H9 (cell line): ENCODE measurements at regions not wholly inside any gene's neighbourhood (a gene's known extent, or its start where the extent isn't known, plus 50 kb on each side); places are given as distances from the start of the nearest gene placed in this dataset.

Experiments used
- DNase-seq: peaks from one replicate; pipeline ENCODE4 v3.0.0-alpha.2; 2017
- H2AFZ ChIP-seq: one replicate; pipeline ENCODE4 v1.6.1; 2013; ENCODE audit warnings: mild to moderate bottlenecking, low read length, control low read depth, moderate library complexity
- H2AK5ac ChIP-seq: 2 replicates; pipeline ENCODE4 v1.6.1; 2013; ENCODE audit warnings: low read length, control low read depth, mixed read lengths; ENCODE audit not compliant: insufficient read length
- H2BK120ac ChIP-seq: one replicate; pipeline ENCODE4 v1.6.1; 2013; ENCODE audit warnings: low read depth, mild to moderate bottlenecking, low read length, control low read depth, inconsistent platforms; ENCODE audit not compliant: poor library complexity, severe bottlenecking
- H2BK12ac ChIP-seq: 2 replicates; pipeline ENCODE4 v1.6.1; 2013; ENCODE audit warnings: low read length, control low read depth, mixed read lengths, low read depth; ENCODE audit not compliant: insufficient read length
- H2BK15ac ChIP-seq: 2 replicates; pipeline ENCODE4 v1.6.1; 2013; ENCODE audit warnings: low read depth, low read length, control low read depth
- H2BK20ac ChIP-seq: one replicate; pipeline ENCODE4 v1.6.1; 2013; ENCODE audit warnings: low read depth, mild to moderate bottlenecking, low read length, control low read depth, inconsistent platforms; ENCODE audit not compliant: poor library complexity, severe bottlenecking
- H2BK5ac ChIP-seq: 2 replicates; pipeline ENCODE4 v1.6.1; 2013; ENCODE audit warnings: low read length, control low read depth, mixed read lengths; ENCODE audit not compliant: insufficient read length
- H3K14ac ChIP-seq: 2 replicates; pipeline ENCODE4 v1.6.1; 2013; ENCODE audit warnings: low read length, control low read depth; ENCODE audit not compliant: insufficient read depth
- H3K18ac ChIP-seq: 2 replicates; pipeline ENCODE4 v1.6.1; 2013; ENCODE audit warnings: low read depth, mild to moderate bottlenecking, mixed read lengths, low read length, control low read depth; ENCODE audit not compliant: insufficient read length
- H3K23ac ChIP-seq: 2 replicates; pipeline ENCODE4 v1.6.1; 2013; ENCODE audit warnings: low read length, control low read depth, mixed read lengths, low read depth; ENCODE audit not compliant: insufficient read length
- H3K23me2 ChIP-seq: 2 replicates; pipeline ENCODE4 v1.6.1; 2013; ENCODE audit warnings: low read depth, mild to moderate bottlenecking, mixed read lengths, low read length, control low read depth; ENCODE audit not compliant: insufficient read length, poor library complexity, severe bottlenecking
- H3K27ac ChIP-seq: 2 replicates; pipeline ENCODE4 v1.5.1; 2013; ENCODE audit warnings: low read length, control low read depth, mixed read lengths, low read depth; ENCODE audit not compliant: insufficient read length
- H3K27me3 ChIP-seq: 2 replicates; pipeline ENCODE4 v1.6.1; 2013; ENCODE audit warnings: low read length, control low read depth, inconsistent platforms; ENCODE audit not compliant: insufficient read depth
- H3K4ac ChIP-seq: 2 replicates; pipeline ENCODE4 v1.6.1; 2013; ENCODE audit warnings: low read depth, mild to moderate bottlenecking, control low read depth, inconsistent platforms, low read length, moderate library complexity
- H3K4me1 ChIP-seq: 2 replicates; pipeline ENCODE4 v1.6.1; 2013; ENCODE audit warnings: low read length, control low read depth, inconsistent platforms; ENCODE audit not compliant: insufficient read depth
- H3K4me2 ChIP-seq: 2 replicates; pipeline ENCODE4 v1.6.1; 2013; ENCODE audit warnings: low read length, control low read depth, mixed read lengths; ENCODE audit not compliant: insufficient read length, insufficient read depth
- H3K56ac ChIP-seq: 2 replicates; pipeline ENCODE4 v1.6.1; 2013; ENCODE audit warnings: low read depth, mild to moderate bottlenecking, mixed read lengths, low read length, control low read depth; ENCODE audit not compliant: insufficient read length
- H3K79me1 ChIP-seq: 2 replicates; pipeline ENCODE4 v1.6.1; 2013; ENCODE audit warnings: low read depth, mild to moderate bottlenecking, moderate library complexity, low read length, control low read depth, inconsistent platforms; ENCODE audit not compliant: insufficient read depth, poor library complexity, severe bottlenecking
- H3K79me2 ChIP-seq: 2 replicates; pipeline ENCODE4 v1.6.1; 2013; ENCODE audit warnings: low read length, control low read depth, inconsistent platforms; ENCODE audit not compliant: insufficient read depth
- H3K9ac ChIP-seq: 2 replicates; pipeline ENCODE4 v1.6.1; 2013; ENCODE audit warnings: low read length, control low read depth, mixed read lengths; ENCODE audit not compliant: insufficient read length; ENCODE audit errors: extremely low read depth
- H3K9me3 ChIP-seq: one replicate; pipeline ENCODE4 v1.6.1; 2013; ENCODE audit warnings: low read depth, low read length, inconsistent platforms; ENCODE audit not compliant: control insufficient read depth
- H3T11ph ChIP-seq: one replicate; pipeline ENCODE4 v1.6.1; 2013; ENCODE audit warnings: mild to moderate bottlenecking, low read length, control low read depth, inconsistent platforms
- H4K20me1 ChIP-seq: one replicate; pipeline ENCODE4 v1.6.1; 2013; ENCODE audit not compliant: control insufficient read depth, insufficient read length, insufficient read depth
- H4K5ac ChIP-seq: 2 replicates; pipeline ENCODE4 v1.6.1; 2013; ENCODE audit warnings: low read depth, mild to moderate bottlenecking, mixed read lengths, low read length, control low read depth; ENCODE audit not compliant: insufficient read length
- H4K8ac ChIP-seq: replicated peaks from 2 replicates; pipeline ENCODE4 v1.6.1; 2013; ENCODE audit warnings: low read length, control low read depth, mixed read lengths, low read depth; ENCODE audit not compliant: insufficient read length
- H4K91ac ChIP-seq: 2 replicates; pipeline ENCODE4 v1.6.1; 2013; ENCODE audit warnings: low read depth, mild to moderate bottlenecking, moderate library complexity, mixed read lengths, low read length, control low read depth; ENCODE audit not compliant: insufficient read length
- H3K27ac Mint-ChIP-seq, 3 experiments: 2 replicates in 2 of 3; 3 replicates in 1 of 3; pipeline ENCODE4 v1.8.0; 2020 to 2021; ENCODE audit warnings: mixed read lengths in 3 of 3, mild to moderate bottlenecking in 1 of 3, moderate library complexity in 1 of 3
- H3K27me3 Mint-ChIP-seq: 2 replicates; pipeline ENCODE4 v1.8.0; 2021; ENCODE audit warnings: low read depth, mild to moderate bottlenecking, moderate library complexity, mixed read lengths
- H3K36me3 Mint-ChIP-seq, 3 experiments: 2 replicates in 2 of 3; 3 replicates in 1 of 3; pipeline ENCODE4 v1.8.0; 2020 to 2021; ENCODE audit warnings: low read depth in 3 of 3, mixed read lengths in 3 of 3; ENCODE audit not compliant: insufficient read depth in 1 of 3
- H3K4me1 Mint-ChIP-seq, 2 experiments: 2 replicates each; pipeline ENCODE4 v1.8.0; 2020; ENCODE audit warnings: mixed read lengths in 2 of 2
- H3K4me3 Mint-ChIP-seq, 2 experiments: 2 replicates in 1 of 2; 3 replicates in 1 of 2; pipeline ENCODE4 v1.8.0; 2020 to 2021; ENCODE audit warnings: mild to moderate bottlenecking in 2 of 2, mixed read lengths in 2 of 2, moderate library complexity in 1 of 2
- H3K9me3 Mint-ChIP-seq, 2 experiments: 2 replicates in 1 of 2; 3 replicates in 1 of 2; pipeline ENCODE4 v1.8.0; 2020; ENCODE audit warnings: mild to moderate bottlenecking in 2 of 2, mixed read lengths in 2 of 2, moderate library complexity in 1 of 2
- CTCF ChIP-seq: fragments of 200-600 bp; sonication (generic); conservative IDR thresholded peaks from 3 replicates; pipeline ENCODE4 v1.8.0; 2021; ENCODE audit warnings: antibody characterized with exemption, mild to moderate bottlenecking
- WGBS: extraction: QIAGEN DNeasy Blood & Tissue Kit; methylation state at CpG from one replicate; pipeline ENCODE4 v1.1.7; 2013; ENCODE audit warnings: missing lambda C conversion rate, low lambda C conversion rate, mixed read lengths; ENCODE audit not compliant: insufficient read length; ENCODE audit errors: extremely low coverage; 5-methylcytosine and 5-hydroxymethylcytosine counted together

- Histone ChIP-seq H3K14ac (no peak overlapping the region), H3K4me2 (no peak overlapping the region), H3K56ac (no peak overlapping the region), H4K91ac (no peak overlapping the region), H3T11ph (no peak overlapping the region), H2BK120ac (no peak overlapping the region), H2BK20ac (no peak overlapping the region), H3K4me1 (no peaks in the 10 kb centered on the region), H3K9ac (no peak overlapping the region), H4K8ac (no peak overlapping the region), H2BK15ac (no peak overlapping the region), H2BK12ac (no peak overlapping the region), H2BK5ac (no peak overlapping the region), H3K23ac (no peak overlapping the region), H3K23me2 (no peaks in the 10 kb centered on the region), H2AK5ac (no peak overlapping the region), H3K27ac (no peak overlapping the region), H3K27me3 (no peaks in the 10 kb centered on the region), H3K4ac (no peak overlapping the region), H3K18ac (no peak overlapping the region), H2AFZ (no peak overlapping the region), H3K79me2 (no peaks in the 10 kb centered on the region), H3K79me1 (no peaks in the 10 kb centered on the region), H4K5ac (no peak overlapping the region), H4K20me1 (no peaks in the 10 kb centered on the region), H3K9me3 (no peaks in the 10 kb centered on the region)
- WGBS = no CpG with 5 or more reads among the region's 4 CpGs
- DNase-seq = no peak
- no peaks in the 10 kb centered on the region for H3K36me3 Mint-ChIP-seq
- H3K4me3 Mint-ChIP-seq = no peak overlapping the region
- no peaks in the 10 kb centered on the region for H3K4me1 Mint-ChIP-seq
- TF ChIP-seq CTCF = no peak
- no peak overlapping the region for H3K27ac Mint-ChIP-seq
- peaks cover 7% of the 10 kb centered on the region for H3K27me3 Mint-ChIP-seq
- H3K9me3 Mint-ChIP-seq = no peaks in the 10 kb centered on the region
These were observed 349.7 kb downstream of the MDFIC start for GRCh38 chr7:115271332-115272235.
